Mucosa of descending colon (tissue), 3 donors: ENCODE measurements at regions not wholly inside any gene's neighbourhood (a gene's known extent, or its start where the extent isn't known, plus 50 kb on each side); places are given as distances from the start of the nearest gene placed in this dataset.
A peak's percentile ranks its signal among the peaks of the same experiment; 100 is the strongest.

Source experiments
- ATAC-seq: fragments of 200-7000 bp; cut with Tn5 transposase; one replicate; pipeline ENCODE4 v1.9.1; 2020; ENCODE audit warnings: mild to moderate bottlenecking, moderate library complexity
- DNase-seq, 3 donors: peaks; one replicate each; pipeline ENCODE4 v3.0.0-alpha.2; 2020
- H3K36me3 ChIP-seq: fragments of 200-600 bp; one replicate; pipeline ENCODE4 v1.8.0; 2021; ENCODE audit warnings: low read depth, mild to moderate bottlenecking
- H3K4me1 ChIP-seq: fragments of 200-600 bp; one replicate; pipeline ENCODE4 v1.8.0; 2021; ENCODE audit warnings: low read depth, mild to moderate bottlenecking
- H3K4me3 ChIP-seq: fragments of 200-600 bp; one replicate; pipeline ENCODE4 v1.8.0; 2021; ENCODE audit warnings: mild to moderate bottlenecking
- H3K9me3 ChIP-seq: fragments of 200-600 bp; one replicate; pipeline ENCODE4 v1.8.0; 2021; ENCODE audit warnings: mild to moderate bottlenecking
- CTCF ChIP-seq: fragments of 200-600 bp; IDR thresholded peaks from one replicate; pipeline ENCODE4 v1.8.0; 2022; ENCODE audit warnings: antibody characterized with exemption, mild to moderate bottlenecking
- intact Hi-C, 2 donors: fragments of 100-400 bp; cut with DNase I in 1 of 2; cut with micrococcal nuclease in 1 of 2; formaldehyde crosslinking; loops; one replicate each; pipeline versions ENCODE4 v1.11.0 to v1.11.1; 2022; cut with DNase I, micrococcal nuclease
- donor health status: DM: no; HTN: no; CAD: no; lungs with moderate emphysema.
- donor health status: DM: no; HTN: no; CAD: no.
- donor health status: DM: no; HTN: yes; CAD: no.

- DNase-seq = no peak
- Histone ChIP-seq H3K4me1 (no peaks in the 10 kb centered on the region), H3K4me3 (no peak overlapping the region), H3K36me3 (no peaks in the 10 kb centered on the region), H3K9me3 (no peaks in the 10 kb centered on the region)
- TF ChIP-seq CTCF = no peak
- intact Hi-C loops = no loop called here
- no peak for ATAC-seq
These were observed 64.2 kb upstream of the GREB1L start for GRCh38 chr18:21177822-21178221.

- peak; percentile 72 for ATAC-seq
- peak in 1 of 3 donors; percentile 77 for DNase-seq
- H3K4me1 ChIP-seq = no peaks in the 10 kb centered on the region
- H3K4me3 ChIP-seq = no peak overlapping the region
- H3K36me3 ChIP-seq = no peaks in the 10 kb centered on the region
- intact Hi-C loops = loop anchor here in 1 of 2 donors (10.0 kb wide), 2 partner anchors 55 to 265 kb away; no protein-coding TSS in a partner anchor
- peak; percentile 28 for TF ChIP-seq CTCF
- no peaks in the 10 kb centered on the region for H3K9me3 ChIP-seq
These were observed 62.3 kb upstream of the GREB1L start for GRCh38 chr18:21179590-21180220.

DNA sequence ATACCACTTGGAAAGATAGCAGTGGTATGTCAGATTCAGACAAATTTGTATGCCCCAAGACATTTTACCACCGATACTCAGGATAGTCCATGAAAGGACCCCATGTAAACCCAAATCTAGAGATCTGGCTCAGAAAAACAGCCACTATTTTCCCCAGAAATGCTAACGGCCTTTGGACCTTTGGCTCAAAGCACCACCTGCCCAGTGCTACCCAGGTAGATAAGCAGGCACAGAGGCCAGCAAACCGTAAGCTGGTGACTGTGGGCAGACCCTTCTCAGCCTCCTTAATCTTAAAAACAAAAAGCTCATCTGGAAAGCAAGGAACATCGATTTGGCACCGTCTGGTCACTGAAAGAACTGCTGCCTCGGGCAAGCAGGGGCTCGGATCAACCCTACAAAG is 61.4 kb upstream of the GREB1L start:
- H3K4me3 ChIP-seq = no peak overlapping the region
- no peak for TF ChIP-seq CTCF
- intact Hi-C loops = loop anchor here in 1 of 2 donors (10.0 kb wide), 2 partner anchors 56 to 264 kb away; no protein-coding TSS in a partner anchor
- H3K36me3 ChIP-seq = no peaks in the 10 kb centered on the region
- ATAC-seq (no peak), DNase-seq (no peak)
- H3K4me1 ChIP-seq = no peaks in the 10 kb centered on the region
- H3K9me3 ChIP-seq = no peaks in the 10 kb centered on the region

DNA sequence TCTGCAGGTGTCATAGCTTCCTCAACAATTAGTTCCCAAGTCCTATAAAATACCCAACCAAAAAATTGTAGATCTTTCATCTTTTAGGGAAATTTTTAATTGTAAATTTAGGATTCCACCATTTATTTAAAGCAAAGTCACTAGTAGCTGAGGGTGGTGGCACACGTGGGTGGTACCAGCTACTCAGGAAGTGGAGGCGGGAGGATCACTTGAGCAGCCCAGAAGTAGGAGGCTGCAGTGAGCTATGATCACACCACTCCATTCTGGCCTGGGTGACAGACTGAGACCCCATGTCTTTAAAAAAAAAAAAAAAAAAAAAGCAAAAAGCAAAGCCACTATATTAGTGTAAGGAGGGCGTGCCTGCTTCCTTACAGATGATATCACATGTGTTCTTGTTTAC is 60.3 kb upstream of the GREB1L start:
- Histone ChIP-seq H3K4me3 (no peak overlapping the region), H3K9me3 (no peaks in the 10 kb centered on the region), H3K36me3 (no peaks in the 10 kb centered on the region), H3K4me1 (no peaks in the 10 kb centered on the region)
- intact Hi-C loops = loop anchor here in 1 of 2 donors (10.0 kb wide), 2 partner anchors 57 to 263 kb away; no protein-coding TSS in a partner anchor
- ATAC-seq = no peak
- no peak for TF ChIP-seq CTCF
- DNase-seq = no peak

DNA sequence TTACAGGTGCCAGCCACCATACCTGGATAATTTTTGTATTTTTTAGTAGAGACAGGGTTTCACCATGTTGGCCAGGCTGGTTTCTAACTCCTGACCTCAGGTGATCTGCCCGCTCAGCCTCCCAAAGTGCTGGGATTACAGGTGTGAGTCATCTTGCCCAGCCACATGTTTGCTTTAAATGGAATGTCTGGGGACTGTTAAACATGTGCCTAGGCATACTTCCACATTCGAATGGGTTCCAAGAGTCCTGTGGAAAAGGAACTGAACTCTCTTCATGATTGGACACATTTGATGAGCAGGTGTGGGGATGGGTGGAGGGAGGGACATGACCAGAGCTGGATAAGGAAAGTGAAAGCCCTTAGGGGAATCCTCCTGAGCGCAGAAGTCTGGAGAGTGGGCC is 58.4 kb upstream of the GREB1L start:
- Histone ChIP-seq H3K36me3 (no peaks in the 10 kb centered on the region), H3K4me3 (no peak overlapping the region), H3K9me3 (no peaks in the 10 kb centered on the region), H3K4me1 (no peaks in the 10 kb centered on the region)
- no peak for TF ChIP-seq CTCF
- DNase-seq = no peak
- intact Hi-C loops = loop anchor here in 1 of 2 donors (10.0 kb wide), 2 partner anchors 59 to 261 kb away; no protein-coding TSS in a partner anchor
- peak; percentile 42 for ATAC-seq
